ENCODE measurements at regions not wholly inside any gene's neighbourhood (a gene's known extent, or its start where the extent isn't known, plus 50 kb on each side); places are given as distances from the start of the nearest gene placed in this dataset.

DNA sequence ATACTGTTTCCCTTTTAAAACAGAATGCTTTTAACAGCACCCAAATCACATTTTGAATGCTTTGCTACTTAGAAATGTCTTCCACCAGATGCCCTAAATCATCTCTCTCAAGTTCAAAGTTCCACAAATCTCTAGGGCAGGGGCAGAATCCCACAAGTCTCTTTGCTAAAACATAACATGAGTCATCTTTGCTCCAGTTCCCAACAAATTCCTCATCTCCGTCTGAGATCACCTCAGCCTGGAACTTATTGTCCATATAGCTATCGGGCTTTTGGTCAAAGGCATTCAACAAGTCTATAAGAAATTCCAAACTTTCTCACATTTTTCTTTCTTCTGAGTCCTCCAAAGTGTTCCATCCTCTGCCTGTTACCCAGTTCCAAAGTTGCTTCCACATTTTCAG, 1374.5 kb upstream of the NXPH2 start:
- Histone ChIP-seq H3K56ac (ENCODE audit: insufficient read length, low read depth, low read length) (no peak overlapping the region), H3K4me2 (ENCODE audit: insufficient read depth, insufficient read length, low read length) (no peak overlapping the region), H3K9ac (ENCODE audit: extremely low read depth, insufficient read length, low read length) (no peak overlapping the region), H2BK15ac (ENCODE audit: low read depth, low read length) (no peak overlapping the region), H3K9me3 (ENCODE audit: control insufficient read depth, low read depth, low read length) (no peaks in the 10 kb centered on the region), H3K23me2 (ENCODE audit: insufficient read length, low read depth, low read length, poor library complexity, severe bottlenecking) (no peaks in the 10 kb centered on the region), H3K4me1 (ENCODE audit: insufficient read depth, low read length) (no peaks in the 10 kb centered on the region), H3K27ac (ENCODE audit: insufficient read length, low read depth, low read length) (no peak overlapping the region), H3K18ac (ENCODE audit: insufficient read length, low read depth, low read length) (no peak overlapping the region), H2BK120ac (ENCODE audit: low read depth, low read length, poor library complexity, severe bottlenecking) (no peak overlapping the region), H3K79me1 (ENCODE audit: insufficient read depth, low read depth, low read length, poor library complexity, severe bottlenecking) (no peaks in the 10 kb centered on the region), H2AK5ac (ENCODE audit: insufficient read length, low read length) (no peak overlapping the region), H4K5ac (ENCODE audit: insufficient read length, low read depth, low read length) (no peak overlapping the region), H2AFZ (ENCODE audit: low read length) (no peak overlapping the region), H4K91ac (ENCODE audit: insufficient read length, low read depth, low read length) (no peak overlapping the region), H3K14ac (ENCODE audit: insufficient read depth, low read length) (no peak overlapping the region), H3T11ph (ENCODE audit: low read length) (no peak overlapping the region), H3K4ac (ENCODE audit: low read depth, low read length) (no peak overlapping the region), H3K27me3 (ENCODE audit: insufficient read depth, low read length) (no peaks in the 10 kb centered on the region), H2BK12ac (ENCODE audit: insufficient read length, low read depth, low read length) (no peak overlapping the region), H3K79me2 (ENCODE audit: insufficient read depth, low read length) (no peaks in the 10 kb centered on the region), H2BK5ac (ENCODE audit: insufficient read length, low read length) (no peak overlapping the region), H3K23ac (ENCODE audit: insufficient read length, low read depth, low read length) (no peak overlapping the region), H4K20me1 (ENCODE audit: control insufficient read depth, insufficient read depth, insufficient read length) (no peaks in the 10 kb centered on the region), H2BK20ac (ENCODE audit: low read depth, low read length, poor library complexity, severe bottlenecking) (no peak overlapping the region), H4K8ac (replicated peaks; ENCODE audit: insufficient read length, low read depth, low read length) (no peak overlapping the region)
- TF ChIP-seq, protein P1, sequence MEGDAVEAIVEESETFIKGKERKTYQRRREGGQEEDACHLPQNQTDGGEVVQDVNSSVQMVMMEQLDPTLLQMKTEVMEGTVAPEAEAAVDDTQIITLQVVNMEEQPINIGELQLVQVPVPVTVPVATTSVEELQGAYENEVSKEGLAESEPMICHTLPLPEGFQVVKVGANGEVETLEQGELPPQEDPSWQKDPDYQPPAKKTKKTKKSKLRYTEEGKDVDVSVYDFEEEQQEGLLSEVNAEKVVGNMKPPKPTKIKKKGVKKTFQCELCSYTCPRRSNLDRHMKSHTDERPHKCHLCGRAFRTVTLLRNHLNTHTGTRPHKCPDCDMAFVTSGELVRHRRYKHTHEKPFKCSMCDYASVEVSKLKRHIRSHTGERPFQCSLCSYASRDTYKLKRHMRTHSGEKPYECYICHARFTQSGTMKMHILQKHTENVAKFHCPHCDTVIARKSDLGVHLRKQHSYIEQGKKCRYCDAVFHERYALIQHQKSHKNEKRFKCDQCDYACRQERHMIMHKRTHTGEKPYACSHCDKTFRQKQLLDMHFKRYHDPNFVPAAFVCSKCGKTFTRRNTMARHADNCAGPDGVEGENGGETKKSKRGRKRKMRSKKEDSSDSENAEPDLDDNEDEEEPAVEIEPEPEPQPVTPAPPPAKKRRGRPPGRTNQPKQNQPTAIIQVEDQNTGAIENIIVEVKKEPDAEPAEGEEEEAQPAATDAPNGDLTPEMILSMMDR (conservative IDR thresholded peaks at IDR 0.05), result no peak
- peaks cover 31% of the 10 kb centered on the region for H3K27me3 Mint-ChIP-seq (ENCODE audit: low read depth)
- H3K9me3 Mint-ChIP-seq, result peaks cover 8% of the 10 kb centered on the region in 2 experiments
- H3K4me3 Mint-ChIP-seq, result no peak overlapping the region
- no peaks in the 10 kb centered on the region for H3K4me1 Mint-ChIP-seq
- no CpG with 5 or more reads among the region's 2 CpGs for WGBS (ENCODE audit: extremely low coverage, insufficient read length, low lambda C conversion rate)
- H3K36me3 Mint-ChIP-seq (ENCODE audit: insufficient read depth in 1 of 3, low read depth in 3 of 3), result peaks cover 0 to 3% (median 0%) of the 10 kb centered on the region in 3 experiments; a peak in 2 of 7 replicates
- no peak overlapping the region for H3K27ac Mint-ChIP-seq
- DNase-seq, result no peak
